OCI-LY1 (cell line): ENCODE measurements at regions not wholly inside any gene's neighbourhood (a gene's known extent, or its start where the extent isn't known, plus 50 kb on each side); places are given as distances from the start of the nearest gene placed in this dataset.

ENCODE experiments used
- H2AFZ ChIP-seq: fragments of 200-600 bp; sonication (generic), shearing (Covaris generic); 2 replicates; pipeline ENCODE4 v1.6.0; 2014; ENCODE audit warnings: antibody characterized with exemption, mild to moderate bottlenecking, low read length
- H3F3A ChIP-seq: fragments of 200-600 bp; sonication (generic), shearing (Covaris generic); 2 replicates; pipeline ENCODE4 v1.6.0; 2014; ENCODE audit warnings: mild to moderate bottlenecking, antibody characterized with exemption, low read length, moderate library complexity; ENCODE audit not compliant: insufficient read depth
- H3K27ac ChIP-seq: fragments of 200-600 bp; sonication (generic); 2 replicates; pipeline ENCODE4 v1.5.1; 2014; ENCODE audit warnings: low read length, mixed run types, mild to moderate bottlenecking, low read depth; ENCODE audit not compliant: poor library complexity, severe bottlenecking
- H3K27me3 ChIP-seq: fragments of 200-600 bp; sonication (generic); 2 replicates; pipeline ENCODE4 v1.6.0; 2014; ENCODE audit warnings: antibody characterized with exemption, mild to moderate bottlenecking, low read length, moderate library complexity; ENCODE audit not compliant: insufficient read depth
- H3K36me3 ChIP-seq: fragments of 200-600 bp; sonication (generic); 2 replicates; pipeline ENCODE4 v1.6.1; 2014; ENCODE audit warnings: mild to moderate bottlenecking, antibody characterized with exemption, low read length, moderate library complexity, mixed read lengths; ENCODE audit not compliant: insufficient read depth
- H3K4me1 ChIP-seq: fragments of 200-600 bp; sonication (generic); 2 replicates; pipeline ENCODE4 v1.5.1; 2014; ENCODE audit warnings: mild to moderate bottlenecking, low read length, moderate library complexity; ENCODE audit not compliant: insufficient read depth, severe bottlenecking
- H3K4me2 ChIP-seq: fragments of 200-600 bp; sonication (generic), shearing (Covaris generic); 2 replicates; pipeline ENCODE4 v1.6.1; 2014; ENCODE audit warnings: low read length
- H3K4me3 ChIP-seq: fragments of 200-600 bp; sonication (generic); 2 replicates; pipeline ENCODE4 v1.5.1; 2014; ENCODE audit warnings: low read length, low read depth, mild to moderate bottlenecking, mixed read lengths; ENCODE audit not compliant: poor library complexity, severe bottlenecking
- H3K79me2 ChIP-seq: fragments of 200-600 bp; shearing (Covaris generic); 2 replicates; pipeline ENCODE4 v1.6.1; 2016; ENCODE audit warnings: mixed run types, low read length, mixed read lengths; ENCODE audit not compliant: insufficient read depth
- H3K9ac ChIP-seq: fragments of 200-600 bp; sonication (generic), shearing (Covaris generic); 2 replicates; pipeline ENCODE4 v1.6.1; 2014; ENCODE audit warnings: mild to moderate bottlenecking, low read length, mixed read lengths
- H3K9me2 ChIP-seq: fragments of 200-600 bp; sonication (generic), shearing (Covaris generic); 2 replicates; pipeline ENCODE4 v1.6.1; 2014; ENCODE audit warnings: low read depth, mild to moderate bottlenecking, low read length, mixed read lengths
- H3K9me3 ChIP-seq: fragments of 200-600 bp; shearing (Covaris generic); 2 replicates; pipeline ENCODE4 v1.6.1; 2014; ENCODE audit warnings: low read length, mixed read lengths
- H4K20me1 ChIP-seq: fragments of 200-600 bp; sonication (generic), shearing (Covaris generic); 2 replicates; pipeline ENCODE4 v1.6.0; 2016; ENCODE audit warnings: mild to moderate bottlenecking, low read length; ENCODE audit not compliant: insufficient read depth
- CTCF ChIP-seq: fragments of 200-600 bp; sonication (generic), shearing (Covaris generic); IDR thresholded peaks from 2 replicates; pipeline ENCODE4 v1.5.1; 2017; ENCODE audit warnings: mild to moderate bottlenecking, antibody characterized with exemption, low read length, moderate library complexity, mixed read lengths
- EZH2 ChIP-seq: fragments of 200-600 bp; sonication (generic), shearing (Covaris generic); IDR thresholded peaks from 2 replicates; pipeline ENCODE4 v1.8.0; 2017; ENCODE audit warnings: borderline replicate concordance, mixed run types, mild to moderate bottlenecking, antibody characterized with exemption, low read length, moderate library complexity, mixed read lengths

DNA sequence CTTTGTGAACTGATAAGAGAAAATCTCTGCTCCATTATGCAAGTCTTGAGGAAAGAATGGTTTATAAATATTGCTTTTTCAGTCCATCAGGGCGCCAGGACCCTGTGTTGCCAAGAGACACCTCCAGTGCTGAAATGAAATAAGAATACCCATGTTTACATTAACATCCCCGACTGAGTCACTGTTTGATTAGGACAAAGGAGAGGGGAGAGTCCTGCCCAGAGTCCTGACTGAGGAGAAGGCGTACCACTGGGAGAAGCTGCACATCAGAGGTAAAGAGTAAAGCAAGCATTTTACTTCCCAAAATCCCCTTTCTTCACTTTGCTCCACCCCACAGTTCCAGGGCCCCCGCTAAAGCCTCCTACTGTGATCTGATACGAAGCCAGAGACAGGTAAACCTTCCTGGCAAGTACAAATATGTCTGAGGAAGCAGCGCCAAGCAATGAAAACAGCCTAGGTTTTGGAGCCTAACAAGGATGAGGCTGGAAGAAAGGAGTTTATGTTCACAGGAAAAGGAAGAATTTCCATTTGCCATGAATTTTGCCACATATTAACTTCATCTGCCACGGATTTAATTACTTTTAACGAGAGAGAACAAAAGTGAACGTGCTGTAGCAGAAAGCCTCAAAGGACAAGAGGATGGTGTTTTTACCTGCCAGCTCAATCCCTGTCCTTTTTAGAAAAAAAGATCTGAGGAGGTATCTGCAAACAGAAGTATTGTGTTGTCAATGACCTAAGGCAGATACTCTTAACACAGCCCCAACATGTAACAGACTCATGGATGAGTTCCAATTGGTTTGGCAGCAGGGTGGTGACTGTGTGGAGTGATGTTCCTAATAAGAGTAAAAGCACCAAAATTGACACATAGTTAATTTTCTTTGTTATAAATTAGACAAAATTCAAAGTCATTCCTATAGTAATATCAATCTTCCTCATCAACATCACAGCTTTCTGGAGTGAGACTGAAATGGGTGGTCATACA is 209.4 kb upstream of the TLE4 start:
- no peak for TF ChIP-seq EZH2
- TF ChIP-seq CTCF, result no peak
- Histone ChIP-seq H3K9me2 (no peaks in the 10 kb centered on the region), H3F3A (no peaks in the 10 kb centered on the region), H3K4me3 (no peak overlapping the region), H3K9ac (no peak overlapping the region), H3K27ac (no peak overlapping the region), H3K79me2 (no peaks in the 10 kb centered on the region), H3K4me2 (no peak overlapping the region), H3K36me3 (no peaks in the 10 kb centered on the region), H3K4me1 (no peaks in the 10 kb centered on the region), H4K20me1 (no peaks in the 10 kb centered on the region), H3K27me3 (no peaks in the 10 kb centered on the region), H2AFZ (no peak overlapping the region), H3K9me3 (no peaks in the 10 kb centered on the region)

DNA sequence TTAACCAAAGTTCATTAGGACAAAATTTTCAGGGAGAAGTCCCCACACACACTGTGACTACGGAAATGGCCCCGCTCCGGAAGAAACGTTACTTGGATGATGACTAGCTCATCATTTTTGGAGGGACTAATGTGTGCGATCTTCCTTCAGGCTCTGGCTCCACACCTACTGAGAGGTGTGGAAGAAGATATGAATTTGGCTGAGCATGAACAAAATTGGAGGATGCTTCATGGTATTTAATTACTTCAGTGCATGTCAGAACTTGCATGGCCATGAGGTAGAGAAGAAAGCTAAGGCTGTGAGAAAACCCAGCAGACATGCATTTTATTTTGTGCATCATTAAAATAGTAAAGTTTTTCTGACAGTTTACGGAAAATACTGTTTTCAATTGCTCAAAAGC is 202.1 kb upstream of the TLE4 start:
- H4K20me1 ChIP-seq, result no peaks in the 10 kb centered on the region
- no peaks in the 10 kb centered on the region for H3F3A ChIP-seq
- no peak overlapping the region for H2AFZ ChIP-seq
- H3K4me3 ChIP-seq, result no peak overlapping the region
- H3K9me3 ChIP-seq, result no peaks in the 10 kb centered on the region
- no peaks in the 10 kb centered on the region for H3K79me2 ChIP-seq
- H3K4me1 ChIP-seq, result no peaks in the 10 kb centered on the region
- H3K4me2 ChIP-seq, result no peak overlapping the region
- no peak overlapping the region for H3K27ac ChIP-seq
- no peak for TF ChIP-seq CTCF
- no peak for TF ChIP-seq EZH2
- H3K36me3 ChIP-seq, result no peaks in the 10 kb centered on the region
- no peaks in the 10 kb centered on the region for H3K27me3 ChIP-seq
- H3K9me2 ChIP-seq, result no peaks in the 10 kb centered on the region
- no peak overlapping the region for H3K9ac ChIP-seq

- Histone ChIP-seq H3K79me2 (no peaks in the 10 kb centered on the region), H4K20me1 (no peaks in the 10 kb centered on the region), H3K9me2 (no peaks in the 10 kb centered on the region), H3K9me3 (no peaks in the 10 kb centered on the region), H3K4me1 (no peaks in the 10 kb centered on the region), H3K27me3 (no peaks in the 10 kb centered on the region), H3K4me3 (no peak overlapping the region), H3K9ac (no peak overlapping the region), H3K4me2 (no peak overlapping the region), H2AFZ (no peak overlapping the region), H3K27ac (no peak overlapping the region), H3K36me3 (no peaks in the 10 kb centered on the region), H3F3A (no peaks in the 10 kb centered on the region)
- no peak for TF ChIP-seq CTCF
- no peak for TF ChIP-seq EZH2
These were observed 200.5 kb upstream of the TLE4 start for GRCh38 chr9:79371301-79371700.
